ENCODE measurements at regions not wholly inside any gene's neighbourhood (a gene's known extent, or its start where the extent isn't known, plus 50 kb on each side); places are given as distances from the start of the nearest gene placed in this dataset.
"Not testable (repeated sequence)": the region's sequence is repeated elsewhere in the genome, so short reads cannot be mapped to it uniquely, and the experiment has no call there.

DNA sequence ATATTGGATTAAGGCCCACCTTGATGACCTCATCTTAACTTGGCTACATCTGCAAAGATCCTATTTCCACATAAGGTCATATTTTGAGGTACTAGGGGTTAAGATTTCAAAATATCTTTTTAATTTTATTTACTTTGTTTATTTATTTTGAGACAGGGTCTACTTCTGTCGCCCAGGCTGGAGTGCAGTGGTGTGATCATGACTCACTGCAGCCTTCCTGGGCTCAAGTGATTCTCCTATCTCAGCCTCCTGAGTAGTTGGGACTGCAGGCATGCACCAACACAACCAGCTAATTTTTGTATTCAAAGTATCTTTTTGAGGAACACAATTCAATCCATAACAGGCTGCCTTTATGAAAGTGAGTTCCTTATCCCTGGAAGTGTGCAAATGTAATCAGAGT lies 212.3 kb downstream of the PALM2AKAP2 start:
- POLR2A ChIA-PET: no interaction called here
- TF ChIP-seq, protein P1, sequence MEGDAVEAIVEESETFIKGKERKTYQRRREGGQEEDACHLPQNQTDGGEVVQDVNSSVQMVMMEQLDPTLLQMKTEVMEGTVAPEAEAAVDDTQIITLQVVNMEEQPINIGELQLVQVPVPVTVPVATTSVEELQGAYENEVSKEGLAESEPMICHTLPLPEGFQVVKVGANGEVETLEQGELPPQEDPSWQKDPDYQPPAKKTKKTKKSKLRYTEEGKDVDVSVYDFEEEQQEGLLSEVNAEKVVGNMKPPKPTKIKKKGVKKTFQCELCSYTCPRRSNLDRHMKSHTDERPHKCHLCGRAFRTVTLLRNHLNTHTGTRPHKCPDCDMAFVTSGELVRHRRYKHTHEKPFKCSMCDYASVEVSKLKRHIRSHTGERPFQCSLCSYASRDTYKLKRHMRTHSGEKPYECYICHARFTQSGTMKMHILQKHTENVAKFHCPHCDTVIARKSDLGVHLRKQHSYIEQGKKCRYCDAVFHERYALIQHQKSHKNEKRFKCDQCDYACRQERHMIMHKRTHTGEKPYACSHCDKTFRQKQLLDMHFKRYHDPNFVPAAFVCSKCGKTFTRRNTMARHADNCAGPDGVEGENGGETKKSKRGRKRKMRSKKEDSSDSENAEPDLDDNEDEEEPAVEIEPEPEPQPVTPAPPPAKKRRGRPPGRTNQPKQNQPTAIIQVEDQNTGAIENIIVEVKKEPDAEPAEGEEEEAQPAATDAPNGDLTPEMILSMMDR (IDR thresholded peaks at IDR 0.05; ENCODE audit: control extremely low read depth, extremely low read depth, low read depth, missing control alignments): no peak
- no peak for DNase-seq (ENCODE audit: extremely low spot score)
- CTCF ChIA-PET: interaction anchor here (1.1 to 2.0 kb wide), 6 partner anchors 11 to 110 kb away, joined by 3 to 7 read pairs (median 4); no protein-coding TSS in a partner anchor

DNA sequence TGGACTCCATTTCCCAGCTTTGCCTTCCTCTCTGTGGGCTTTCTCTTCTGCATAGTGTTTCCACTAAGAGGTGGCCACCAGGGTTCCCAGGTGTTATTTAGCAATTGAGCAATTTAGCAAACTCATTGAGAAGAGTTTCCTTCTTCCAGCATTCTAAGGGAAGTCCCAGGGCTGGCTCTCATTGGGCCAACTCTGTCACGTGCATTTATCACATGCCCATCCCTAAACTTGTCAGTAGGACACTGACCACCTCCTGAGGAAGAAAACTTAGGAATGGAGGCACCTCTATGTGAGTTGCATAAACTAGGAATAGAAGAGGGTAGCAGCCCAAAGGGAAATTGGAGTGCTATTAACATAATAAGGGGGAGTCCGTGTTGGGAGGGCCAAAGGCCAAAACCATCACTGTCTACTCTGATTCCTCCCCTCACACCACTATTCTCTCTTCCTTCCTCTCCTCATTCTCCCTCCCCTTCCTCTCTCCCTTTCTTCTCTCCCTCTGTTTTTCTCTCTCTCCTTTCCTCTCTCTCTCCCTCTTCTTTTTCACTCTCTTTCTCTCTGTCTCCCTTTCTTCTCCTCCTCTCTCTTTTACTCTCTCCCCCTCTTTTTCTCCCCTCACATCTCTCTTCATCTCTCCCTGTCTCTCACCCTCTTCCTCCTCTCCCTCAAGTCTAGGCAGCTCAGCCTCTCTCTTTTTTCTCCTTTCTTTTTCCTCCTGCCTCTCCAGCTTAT lies 213.4 kb downstream of the PALM2AKAP2 start:
- ChIA-PET CTCF (interaction anchor here (1.4 kb wide), 1 partner anchor 15 kb away, joined by 3 read pairs; no protein-coding TSS in a partner anchor), POLR2A (no interaction called here)
- TF ChIP-seq, protein P1 (IDR thresholded peaks at IDR 0.05; ENCODE audit: control extremely low read depth, extremely low read depth, low read depth, missing control alignments): no peak
- no peak for DNase-seq (ENCODE audit: extremely low spot score)

DNA sequence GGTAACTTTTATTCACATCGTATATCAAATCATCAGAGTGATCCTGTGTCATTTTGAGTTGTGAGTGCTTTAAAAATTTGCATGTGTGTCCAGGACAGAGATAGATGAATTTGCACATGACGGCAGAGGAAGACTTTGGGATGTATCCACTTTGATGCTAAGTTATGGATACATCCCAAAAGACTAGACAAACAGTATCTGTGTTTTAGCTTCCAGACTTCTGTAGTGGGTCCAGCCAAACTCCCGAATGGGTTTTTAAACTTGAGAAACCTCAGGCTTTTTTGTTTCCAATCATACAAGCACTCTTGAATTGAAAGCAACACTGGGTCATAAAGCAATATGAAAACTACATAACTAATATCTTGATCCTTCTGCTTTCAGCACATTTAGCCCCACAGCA lies 213.8 kb downstream of the C9orf152 start:
- CTCF ChIA-PET: interaction anchor here (1.4 kb wide), 1 partner anchor 15 kb away, joined by 3 read pairs; no protein-coding TSS in a partner anchor
- POLR2A ChIA-PET: no interaction called here
- no peak for DNase-seq (ENCODE audit: extremely low spot score)
- TF ChIP-seq, protein P1 (IDR thresholded peaks at IDR 0.05; ENCODE audit: control extremely low read depth, extremely low read depth, low read depth, missing control alignments): no peak

DNA sequence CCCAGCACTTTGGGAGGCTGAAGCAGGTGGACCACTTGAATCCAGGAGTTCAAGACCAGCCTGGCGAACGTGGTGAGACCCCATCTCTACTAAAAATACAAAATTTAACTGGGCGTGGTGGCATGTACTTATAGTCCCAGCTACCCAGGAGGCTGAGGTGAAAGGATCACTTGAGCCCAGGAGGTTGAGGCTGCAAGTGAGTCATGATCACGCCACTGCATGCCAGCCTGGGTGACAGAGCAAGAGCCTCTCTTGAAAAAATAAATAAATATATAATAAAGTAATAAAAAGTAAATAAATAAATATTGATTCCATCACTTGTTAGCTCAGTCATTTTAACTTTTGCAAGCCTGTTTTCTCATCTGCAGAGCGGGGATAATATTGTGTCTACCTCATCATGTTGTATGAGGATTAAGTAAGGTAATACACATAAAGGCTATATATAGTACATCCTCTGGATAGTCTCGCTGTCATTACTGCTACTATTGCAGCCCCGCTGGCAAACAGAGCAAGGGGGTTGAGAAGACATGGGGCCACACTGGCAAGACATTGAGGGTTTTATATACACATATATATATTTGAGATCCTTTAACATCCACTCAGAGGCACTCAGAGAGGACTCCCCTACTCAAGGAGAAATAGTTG lies 210.9 kb downstream of the C9orf152 start:
- TF ChIP-seq, protein P1 (IDR thresholded peaks at IDR 0.05; ENCODE audit: control extremely low read depth, extremely low read depth, low read depth, missing control alignments): no peak
- ChIA-PET POLR2A (no interaction called here), CTCF (interaction anchor here (0.9 to 2.6 kb wide), 4 partner anchors 10 to 30 kb away, joined by 4 to 9 read pairs (median 4); no protein-coding TSS in a partner anchor)
- DNase-seq (ENCODE audit: extremely low spot score): no peak

- POLR2A ChIA-PET: no interaction called here
- no peak for DNase-seq (ENCODE audit: extremely low spot score)
- TF ChIP-seq, protein P1 (IDR thresholded peaks at IDR 0.05; ENCODE audit: control extremely low read depth, extremely low read depth, low read depth, missing control alignments): no peak
- CTCF ChIA-PET: interaction anchor here (1.0 to 2.6 kb wide), 3 partner anchors 9 to 16 kb away, joined by 3 to 9 read pairs (median 4); no protein-coding TSS in a partner anchor
Observed at GRCh38 chr9:109997682-109998081, 210.3 kb downstream of the C9orf152 start.

DNA sequence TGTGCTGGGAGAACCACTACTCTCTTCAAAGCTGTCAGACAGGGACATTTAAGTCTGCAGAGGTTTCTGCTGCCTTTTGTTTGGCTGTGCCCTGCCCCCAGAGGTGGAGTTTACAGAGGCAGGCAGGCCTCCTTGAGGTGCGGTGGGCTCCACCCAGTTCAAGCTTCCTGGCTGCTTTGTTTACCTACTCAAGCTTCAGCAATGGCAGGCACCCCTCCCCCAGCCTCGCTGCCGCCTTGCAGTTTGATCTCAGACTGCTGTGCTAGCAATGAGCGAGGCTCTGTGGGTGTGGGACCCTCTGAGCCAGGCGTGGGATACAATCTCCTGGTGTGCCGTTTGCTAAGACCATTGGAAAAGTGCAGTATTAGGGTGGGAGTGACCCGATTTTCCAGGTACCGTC lies 202.4 kb downstream of the C9orf152 start:
- POLR2A ChIA-PET; DNase-seq (ENCODE audit: extremely low spot score): not testable (repeated sequence)
- CTCF ChIA-PET: interaction anchor here (1.4 kb wide), 1 partner anchor 594 kb away, joined by 3 read pairs; no protein-coding TSS in a partner anchor

DNA sequence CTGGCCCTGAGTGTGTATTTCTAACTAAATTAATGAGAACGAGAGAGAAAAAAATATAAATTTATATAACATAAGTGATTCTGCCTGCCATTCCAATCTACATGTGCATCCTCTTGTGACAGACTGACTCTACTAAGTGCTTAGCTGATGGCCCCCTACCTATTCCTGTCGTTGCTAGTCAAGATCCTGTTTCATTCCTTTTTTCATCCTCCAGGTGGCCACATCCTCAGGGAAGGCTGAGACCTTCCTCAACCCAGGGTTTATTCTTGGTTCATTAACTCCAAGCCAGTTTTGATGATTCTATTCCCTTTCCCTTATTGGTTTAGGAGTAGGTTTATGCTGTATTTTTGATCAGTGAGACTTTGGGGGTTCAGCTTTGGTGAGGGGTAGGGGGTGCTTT lies 201.3 kb downstream of the C9orf152 start:
- POLR2A ChIA-PET: no interaction called here
- TF ChIP-seq, protein P1 (IDR thresholded peaks at IDR 0.05; ENCODE audit: control extremely low read depth, extremely low read depth, low read depth, missing control alignments): no peak
- CTCF ChIA-PET: interaction anchor here (0.8 to 1.4 kb wide), 4 partner anchors 9 to 595 kb away, joined by 3 to 4 read pairs (median 3); no protein-coding TSS in a partner anchor
- no peak for DNase-seq (ENCODE audit: extremely low spot score)
